ENCODE measurements at regions not wholly inside any gene's neighbourhood (a gene's known extent, or its start where the extent isn't known, plus 50 kb on each side); places are given as distances from the start of the nearest gene placed in this dataset.
A peak's percentile ranks its signal among the peaks of the same experiment; 100 is the strongest.

GRCh38 chr16:73846356-73846755, 450.3 kb upstream of the PSMD7 start:
- TF ChIP-seq EGR1 (IDR thresholded peaks at IDR 0.05; ENCODE audit: borderline replicate concordance, low read depth, low read length) = no peak
- no peak for TF ChIP-seq JUN (IDR thresholded peaks at IDR 0.05; ENCODE audit: low read depth, low read length)
- TF ChIP-seq CTCF (IDR thresholded peaks at IDR 0.05; ENCODE audit: control extremely low read depth in 1 of 3, insufficient read depth in 1 of 3, low read depth in 1 of 3, low read length in 3 of 3) = peak; percentile 35 to 62 (median 44)
- no peak for TF ChIP-seq SP1 (IDR thresholded peaks at IDR 0.05; ENCODE audit: low read depth, low read length)
- no peak for TF ChIP-seq YY1 (IDR thresholded peaks at IDR 0.05; ENCODE audit: low read depth, low read length)
- no peak for TF ChIP-seq EZH2 (IDR thresholded peaks at IDR 0.05; ENCODE audit: low read depth, low read length, severe bottlenecking)
- TF ChIP-seq JUND (IDR thresholded peaks at IDR 0.05; ENCODE audit: low read length) = no peak
- TF ChIP-seq BRCA1 (IDR thresholded peaks at IDR 0.05; ENCODE audit: low read depth, low read length) = no peak
- TF ChIP-seq EP300 (IDR thresholded peaks at IDR 0.05; ENCODE audit: borderline replicate concordance in 1 of 2, low read depth in 2 of 2, low read length in 2 of 2) = no peak
- no peak for TF ChIP-seq ATF3 (IDR thresholded peaks at IDR 0.05; ENCODE audit: insufficient read depth, low read depth, low read length)
- no peak for TF ChIP-seq POLR2A (IDR thresholded peaks at IDR 0.05; ENCODE audit: control extremely low read depth in 1 of 2, low read depth in 2 of 2, low read length in 2 of 2)
- no peak for TF ChIP-seq SRF (IDR thresholded peaks at IDR 0.05; ENCODE audit: low read depth, low read length)
- TF ChIP-seq TAF7 (optimal IDR thresholded peaks at IDR 0.05; ENCODE audit: borderline replicate concordance, low read depth, low read length) = no peak
- peak; percentile 63 to 68 for TF ChIP-seq RAD21 (IDR thresholded peaks at IDR 0.05 in 1 of 2, conservative IDR thresholded peaks at IDR 0.05 in 1 of 2; ENCODE audit: low read depth in 2 of 2, low read length in 2 of 2)

Measured in H1 (cell line).